Nephron progenitor cell (in vitro differentiated cells): ENCODE measurements at regions not wholly inside any gene's neighbourhood (a gene's known extent, or its start where the extent isn't known, plus 50 kb on each side); places are given as distances from the start of the nearest gene placed in this dataset.

Experiments
- DNase-seq: peaks from one replicate; pipeline ENCODE4 v3.0.0; 2021
- H3K27ac Mint-ChIP-seq: 2 replicates; pipeline ENCODE4 v1.8.0; 2021; ENCODE audit warnings: mild to moderate bottlenecking, moderate library complexity, mixed read lengths
- H3K27me3 Mint-ChIP-seq: 2 replicates; pipeline ENCODE4 v1.8.0; 2021; ENCODE audit warnings: mild to moderate bottlenecking, low read depth, mixed read lengths; ENCODE audit not compliant: poor library complexity
- H3K36me3 Mint-ChIP-seq: 2 replicates; pipeline ENCODE4 v1.8.0; 2021; ENCODE audit warnings: low read depth, mixed read lengths
- H3K4me1 Mint-ChIP-seq: 2 replicates; pipeline ENCODE4 v1.8.0; 2021; ENCODE audit warnings: mixed read lengths
- H3K4me3 Mint-ChIP-seq: 2 replicates; pipeline ENCODE4 v1.8.0; 2021; ENCODE audit warnings: mild to moderate bottlenecking, moderate library complexity, mixed read lengths
- H3K9me3 Mint-ChIP-seq: 2 replicates; pipeline ENCODE4 v1.8.0; 2021; ENCODE audit warnings: mild to moderate bottlenecking, moderate library complexity, mixed read lengths
- CTCF ChIP-seq: fragments of 200-600 bp; sonication (generic); IDR thresholded peaks from 2 replicates; pipeline ENCODE4 v1.5.0; 2021; ENCODE audit warnings: antibody characterized with exemption

- Mint-ChIP-seq H3K9me3 (no peaks in the 10 kb centered on the region), H3K4me1 (peaks cover 12% of the 10 kb centered on the region), H3K27ac (no peak overlapping the region), H3K27me3 (peaks cover 7% of the 10 kb centered on the region), H3K36me3 (no peaks in the 10 kb centered on the region), H3K4me3 (no peak overlapping the region)
- DNase-seq: no peak
- no peak for TF ChIP-seq CTCF
These were observed 475.7 kb downstream of the EBF1 start for GRCh38 chr5:158623971-158624370.

GRCh38 chr5:158621391-158621790 is 478.3 kb downstream of the EBF1 start:
- TF ChIP-seq CTCF: no peak
- Mint-ChIP-seq H3K9me3 (no peaks in the 10 kb centered on the region), H3K4me3 (no peak overlapping the region), H3K4me1 (peaks cover 12% of the 10 kb centered on the region), H3K36me3 (no peaks in the 10 kb centered on the region), H3K27ac (no peak overlapping the region), H3K27me3 (peaks cover 6% of the 10 kb centered on the region)
- DNase-seq: no peak

GRCh38 chr5:158619083-158619788 is 480.5 kb downstream of the EBF1 start:
- no peaks in the 10 kb centered on the region for H3K9me3 Mint-ChIP-seq
- H3K4me1 Mint-ChIP-seq: peaks cover 12% of the 10 kb centered on the region
- DNase-seq: no peak
- no peak for TF ChIP-seq CTCF
- H3K27ac Mint-ChIP-seq: no peak overlapping the region
- H3K4me3 Mint-ChIP-seq: no peak overlapping the region
- H3K27me3 Mint-ChIP-seq: peaks cover 6% of the 10 kb centered on the region
- H3K36me3 Mint-ChIP-seq: no peaks in the 10 kb centered on the region

GRCh38 chr5:158618256-158618655 is 481.5 kb downstream of the EBF1 start:
- no peak for TF ChIP-seq CTCF
- Mint-ChIP-seq H3K36me3 (no peaks in the 10 kb centered on the region), H3K4me3 (no peak overlapping the region), H3K9me3 (no peaks in the 10 kb centered on the region), H3K4me1 (peaks cover 12% of the 10 kb centered on the region), H3K27me3 (peaks cover 3% of the 10 kb centered on the region), H3K27ac (no peak overlapping the region)
- DNase-seq: no peak

GRCh38 chr5:158616707-158617106 is 483.0 kb downstream of the EBF1 start:
- H3K4me1 Mint-ChIP-seq: peaks cover 9% of the 10 kb centered on the region
- no peak for TF ChIP-seq CTCF
- H3K9me3 Mint-ChIP-seq: no peaks in the 10 kb centered on the region
- H3K27me3 Mint-ChIP-seq: peaks cover 3% of the 10 kb centered on the region
- no peak for DNase-seq
- H3K4me3 Mint-ChIP-seq: no peak overlapping the region
- H3K36me3 Mint-ChIP-seq: no peaks in the 10 kb centered on the region
- no peak overlapping the region for H3K27ac Mint-ChIP-seq

- no peak overlapping the region for H3K4me3 Mint-ChIP-seq
- H3K9me3 Mint-ChIP-seq: no peaks in the 10 kb centered on the region
- peaks cover 3% of the 10 kb centered on the region for H3K27me3 Mint-ChIP-seq
- H3K27ac Mint-ChIP-seq: no peak overlapping the region
- no peaks in the 10 kb centered on the region for H3K4me1 Mint-ChIP-seq
- no peaks in the 10 kb centered on the region for H3K36me3 Mint-ChIP-seq
- no peak for TF ChIP-seq CTCF
- no peak for DNase-seq
These were observed 484.8 kb downstream of the EBF1 start for GRCh38 chr5:158614951-158615350.
